Ammon's horn (tissue), 1 donor: ENCODE measurements at regions not wholly inside any gene's neighbourhood (a gene's known extent, or its start where the extent isn't known, plus 50 kb on each side); places are given as distances from the start of the nearest gene placed in this dataset.
"Not testable (repeated sequence)": the region's sequence is repeated elsewhere in the genome, so short reads cannot be mapped to it uniquely, and the experiment has no call there.

ENCODE experiments used
- DNase-seq: peaks from one replicate; pipeline ENCODE4 v3.0.0-alpha.2; 2016; ENCODE audit warnings: low spot score

DNA sequence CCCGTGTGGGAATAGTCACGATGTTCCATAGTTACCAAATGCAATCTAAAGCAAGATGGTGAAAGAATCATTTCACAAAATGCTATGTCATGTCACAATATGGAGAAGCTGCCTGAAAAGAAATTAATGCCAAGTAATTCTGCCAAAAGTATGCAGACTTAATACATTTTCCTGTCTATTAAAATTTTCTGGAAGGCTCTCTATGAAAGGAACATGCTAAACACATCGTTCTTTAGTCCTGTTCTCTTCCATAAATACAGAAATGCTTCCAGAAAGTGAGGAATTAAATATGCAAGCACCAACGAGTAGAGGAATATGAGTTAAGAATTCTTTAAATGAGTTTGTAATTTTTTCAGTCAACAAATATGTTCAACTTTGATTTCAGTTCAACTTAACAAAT, 266.8 kb upstream of the CRBN start:
- DNase-seq, result no peak

DNA sequence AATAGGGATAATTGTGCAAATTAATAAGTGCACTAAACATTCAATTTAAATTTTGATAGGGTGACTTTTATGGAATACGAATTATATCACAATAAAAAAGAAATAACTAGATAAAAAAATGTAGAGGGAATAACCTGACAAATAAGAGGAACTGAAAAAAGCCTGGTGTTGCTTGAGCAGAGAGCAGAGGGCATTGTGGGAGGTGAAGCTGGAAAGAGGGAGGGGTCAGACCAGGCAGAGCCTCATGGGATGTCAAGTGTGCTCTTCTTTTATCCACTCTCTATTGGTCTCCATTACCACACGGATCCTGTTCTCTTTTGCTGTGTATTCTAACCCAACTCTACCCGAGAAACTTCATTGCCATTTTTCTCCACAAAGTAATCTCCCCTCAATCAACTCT, 264.0 kb upstream of the CRBN start:
- DNase-seq, result no peak

DNA sequence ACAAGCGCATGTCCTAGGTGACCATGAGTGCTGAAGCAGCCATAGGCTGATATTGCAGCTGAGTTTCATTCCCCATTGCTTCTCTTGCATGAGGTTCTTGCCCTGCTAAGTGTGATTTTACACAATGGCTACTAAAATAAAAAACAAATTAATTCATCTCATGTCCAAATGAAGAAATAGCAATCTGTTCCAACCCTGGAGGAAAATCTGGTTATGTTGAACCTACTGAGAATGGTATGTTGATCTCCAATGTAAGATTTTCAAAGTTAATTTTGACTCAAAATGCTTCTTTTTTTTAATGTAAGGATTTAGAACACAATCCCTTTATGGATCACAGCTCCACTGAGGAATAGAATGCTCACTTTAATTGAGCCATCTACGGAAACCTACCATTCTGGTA, 254.2 kb upstream of the CRBN start:
- DNase-seq, result no peak

DNA sequence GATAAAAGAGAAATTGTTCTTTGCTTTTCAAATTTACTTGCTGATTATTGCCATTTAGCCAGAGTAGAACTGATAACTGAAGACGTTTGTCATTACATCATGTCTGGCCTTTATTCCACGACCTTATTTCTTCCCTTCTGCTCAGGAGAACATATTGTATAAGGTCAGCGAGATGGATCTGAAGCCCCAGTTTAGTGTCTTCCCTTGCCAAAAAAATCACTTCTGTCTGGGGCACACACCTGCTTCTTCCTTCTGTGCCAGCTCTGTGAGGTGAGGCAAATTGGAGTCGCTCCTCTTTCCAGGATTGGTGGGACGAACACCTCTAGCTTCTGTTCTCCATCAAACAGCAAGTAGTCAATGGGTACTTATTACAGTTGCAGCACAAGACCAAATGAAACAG, 250.3 kb upstream of the CRBN start:
- no peak for DNase-seq

DNA sequence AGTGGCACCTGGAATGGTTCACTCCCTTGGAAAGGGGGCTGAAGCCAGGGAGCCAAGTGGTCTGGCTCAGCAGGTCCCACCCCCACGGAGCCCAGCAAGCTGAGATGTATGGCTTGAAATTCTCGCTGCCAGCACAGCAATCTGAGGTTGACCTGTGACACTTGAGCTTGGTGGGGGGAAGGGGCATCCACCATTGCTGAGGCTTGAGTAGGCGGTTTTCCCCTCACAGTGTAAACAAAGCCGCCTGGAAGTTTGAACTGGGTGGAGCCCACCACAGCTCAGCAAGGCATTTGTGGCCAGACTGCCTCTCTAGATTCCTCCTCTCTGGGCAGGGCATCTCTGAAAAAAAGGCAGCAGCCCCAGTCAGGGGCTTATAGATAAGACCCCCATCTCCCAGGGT, 228.2 kb upstream of the CRBN start:
- DNase-seq, result not testable (repeated sequence)

DNA sequence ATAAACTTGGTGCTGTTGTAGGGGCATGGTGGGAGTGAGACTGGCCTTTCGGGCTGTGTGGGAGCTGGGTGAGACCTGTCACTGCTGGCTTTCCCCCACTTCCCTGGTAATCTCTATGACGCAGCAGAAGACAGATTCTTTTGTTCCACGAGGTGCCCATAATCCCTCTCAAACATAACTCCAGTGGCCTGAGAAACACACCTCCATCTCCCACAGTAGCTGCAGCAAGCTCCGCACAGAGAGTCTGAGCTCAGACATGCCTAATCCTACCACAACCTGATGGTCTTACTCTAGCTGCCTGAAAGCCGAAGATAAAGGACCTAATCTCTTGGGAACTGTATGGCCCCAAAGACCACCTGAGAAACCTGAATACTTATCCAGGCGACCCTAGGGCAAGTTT, 225.6 kb upstream of the CRBN start:
- DNase-seq, result no peak

DNA sequence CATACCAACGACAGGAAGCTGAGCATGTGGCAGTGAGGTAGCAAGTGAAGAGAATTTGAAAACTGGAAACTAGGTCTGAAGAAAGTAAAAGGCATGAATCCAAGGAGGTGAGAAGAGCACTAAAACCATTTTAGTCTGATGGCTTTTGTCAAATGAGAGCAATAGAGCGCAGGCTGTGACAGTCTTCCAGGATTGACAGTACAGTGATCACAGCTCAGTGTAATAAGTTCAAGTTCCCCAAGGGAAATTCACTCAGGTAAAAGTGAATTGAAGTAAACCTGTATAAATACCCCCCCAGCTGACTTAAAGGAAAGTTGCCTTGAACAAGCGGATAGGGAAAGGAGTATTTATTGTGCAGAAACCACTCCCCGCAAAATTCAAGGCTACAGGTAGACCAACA, 224.2 kb upstream of the CRBN start:
- no peak for DNase-seq

DNA sequence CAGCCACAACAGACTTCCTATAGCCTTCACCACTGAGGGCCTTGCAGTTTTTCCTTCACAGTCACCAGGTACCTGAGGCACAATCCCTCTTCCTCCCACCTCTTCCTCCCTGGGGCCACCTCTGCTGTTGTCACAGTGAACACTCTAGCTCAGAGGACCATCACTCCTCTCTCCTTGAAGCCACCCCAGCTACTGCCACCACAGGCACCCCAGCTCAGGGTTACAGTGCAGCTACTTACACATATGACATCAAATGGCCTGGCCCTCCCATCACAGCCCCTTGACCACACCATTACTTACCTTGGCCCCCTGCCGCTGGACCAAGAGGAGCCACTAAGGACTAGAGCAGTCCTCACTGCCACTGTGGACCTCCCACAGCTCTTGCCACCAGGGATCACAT, 213.5 kb upstream of the CRBN start:
- DNase-seq, result no peak

DNA sequence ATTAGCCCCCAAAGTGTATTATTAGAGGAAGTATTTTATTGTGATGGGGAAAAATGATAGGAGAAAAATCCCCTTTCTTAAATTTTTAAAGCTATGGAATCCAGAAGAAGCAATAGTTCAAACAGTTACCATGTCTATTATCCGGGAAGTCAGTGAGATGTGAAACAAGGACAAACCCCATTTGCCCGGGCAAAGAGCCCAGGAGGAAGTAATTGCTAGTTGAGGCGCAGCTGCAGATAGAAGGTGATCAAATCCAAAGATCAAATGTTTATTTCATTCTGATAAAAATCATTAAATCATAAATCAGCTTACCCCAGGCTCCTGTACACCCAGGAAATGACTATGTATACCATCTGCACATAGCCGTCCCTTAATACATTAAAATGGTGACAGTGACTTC, 204.0 kb upstream of the CRBN start:
- no peak for DNase-seq

DNA sequence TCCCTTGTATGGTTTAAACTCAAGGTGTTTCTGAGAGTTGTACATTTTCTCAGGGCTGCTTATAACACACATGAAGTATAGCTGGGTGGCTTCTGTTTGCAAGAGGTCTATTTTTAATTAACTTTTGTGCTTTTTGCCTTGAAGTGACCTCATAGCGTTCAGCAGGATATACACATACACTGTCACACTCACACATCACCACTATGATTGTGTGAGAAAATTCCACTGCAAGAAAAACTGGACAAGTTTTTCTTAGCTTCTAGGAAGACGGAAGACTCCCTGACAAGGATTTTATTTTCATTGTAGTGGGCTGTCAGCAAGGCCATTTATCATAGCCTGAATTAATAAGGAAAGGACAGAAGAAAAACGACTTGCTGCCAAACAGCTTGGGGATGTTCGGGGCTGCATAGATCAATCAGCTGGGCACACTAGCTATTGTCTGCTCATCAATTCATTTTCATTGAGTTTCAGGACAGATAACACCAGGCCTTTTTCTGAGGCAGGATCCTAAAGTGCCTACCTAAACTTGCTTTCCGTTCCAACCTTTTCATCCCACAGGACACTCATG, 192.8 kb upstream of the CRBN start:
- no peak for DNase-seq

DNA sequence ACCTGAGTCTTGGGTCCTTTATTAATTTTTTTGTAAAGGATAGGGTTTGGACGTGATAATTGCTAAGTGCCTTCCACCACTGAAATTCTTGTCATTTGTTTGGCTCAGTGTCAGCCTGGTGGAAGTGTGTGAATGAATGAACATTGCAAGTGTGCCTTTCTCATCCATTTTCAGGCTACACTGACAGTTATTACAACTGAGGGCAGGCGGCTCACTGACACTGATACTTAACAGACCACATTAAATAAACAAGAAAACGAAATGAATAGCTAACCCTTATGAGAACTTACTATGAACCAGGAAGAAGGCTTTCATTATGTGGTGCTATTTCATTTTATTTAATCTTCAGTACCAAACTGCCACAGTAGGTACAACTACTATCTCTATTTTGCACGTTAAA, 188.8 kb upstream of the CRBN start:
- DNase-seq, result no peak

DNA sequence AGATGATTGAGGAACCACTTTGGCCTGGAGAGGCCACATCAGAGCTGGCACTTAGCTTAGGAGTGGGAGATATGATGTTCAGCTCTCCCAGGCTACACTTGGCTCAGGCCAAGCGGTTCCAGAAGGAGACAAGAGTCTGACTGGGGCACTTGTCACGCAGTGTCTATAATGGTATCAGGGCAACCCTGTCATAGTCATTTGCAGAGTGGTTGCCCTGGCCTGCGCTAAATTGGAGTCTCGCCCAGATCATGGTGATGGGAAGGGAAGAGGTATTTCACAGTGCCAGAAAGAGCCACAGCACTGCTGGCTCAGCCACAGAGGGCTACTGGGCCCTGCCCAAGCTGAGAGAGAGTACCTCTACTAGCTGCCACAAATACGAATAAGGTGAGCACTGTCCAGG, 186.9 kb upstream of the CRBN start:
- no peak for DNase-seq

DNA sequence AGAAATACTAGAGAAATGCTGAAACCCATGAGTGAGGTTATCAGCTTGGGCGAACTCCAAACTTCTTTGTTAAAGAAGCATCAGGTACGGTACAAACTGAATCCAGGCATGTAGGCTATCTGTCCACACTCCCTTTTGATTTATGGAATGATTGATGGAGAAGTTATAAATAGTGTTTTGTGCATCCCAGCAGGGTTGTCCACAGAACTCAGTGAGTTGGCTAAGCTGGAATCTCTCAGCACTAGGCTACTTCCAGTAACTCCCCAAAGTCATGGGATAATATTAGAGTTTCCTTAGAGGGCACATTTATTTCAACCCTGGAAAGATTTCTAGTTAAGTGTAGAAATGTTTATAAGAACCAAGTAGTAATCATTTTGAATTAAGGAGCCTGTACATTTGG, 186.2 kb upstream of the CRBN start:
- no peak for DNase-seq

DNA sequence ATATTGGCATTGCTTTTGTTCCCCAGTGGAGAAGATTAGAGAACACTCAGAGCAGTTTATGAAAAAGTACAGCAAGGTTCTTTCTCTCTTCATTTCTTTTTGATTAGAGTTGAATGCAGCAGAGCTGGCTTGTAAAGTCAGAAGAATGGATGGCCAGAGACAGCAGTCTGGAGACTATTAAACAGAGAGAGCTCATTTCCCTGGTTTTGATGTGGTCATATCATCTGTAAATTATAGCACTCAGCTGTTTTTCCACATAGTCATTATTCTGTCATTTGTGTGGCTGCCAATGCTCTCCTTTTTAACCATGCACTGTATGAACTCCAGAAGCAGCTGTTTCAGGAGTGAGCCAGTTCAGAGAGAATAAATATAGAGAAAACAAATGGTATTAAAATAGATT, 177.4 kb upstream of the CRBN start:
- no peak for DNase-seq

DNA sequence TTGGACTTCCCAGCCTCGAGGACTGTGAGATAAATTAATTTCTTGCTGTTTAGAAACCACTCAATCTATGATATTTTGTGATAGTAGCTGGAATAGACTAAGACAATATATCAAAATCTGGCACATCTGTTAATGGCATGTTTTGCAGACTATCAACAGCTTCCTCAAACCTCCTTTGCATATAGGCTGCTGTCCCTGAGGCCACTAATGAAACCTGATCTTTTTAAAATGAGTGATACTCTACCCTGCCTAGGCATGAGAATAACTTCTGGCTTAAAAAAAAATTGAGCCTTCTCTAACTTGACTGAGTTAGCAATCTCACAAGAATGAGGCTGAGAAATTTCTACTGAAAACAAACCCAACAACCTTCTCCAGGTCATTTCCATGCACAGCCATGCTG, 176.0 kb upstream of the CRBN start:
- DNase-seq, result no peak

DNA sequence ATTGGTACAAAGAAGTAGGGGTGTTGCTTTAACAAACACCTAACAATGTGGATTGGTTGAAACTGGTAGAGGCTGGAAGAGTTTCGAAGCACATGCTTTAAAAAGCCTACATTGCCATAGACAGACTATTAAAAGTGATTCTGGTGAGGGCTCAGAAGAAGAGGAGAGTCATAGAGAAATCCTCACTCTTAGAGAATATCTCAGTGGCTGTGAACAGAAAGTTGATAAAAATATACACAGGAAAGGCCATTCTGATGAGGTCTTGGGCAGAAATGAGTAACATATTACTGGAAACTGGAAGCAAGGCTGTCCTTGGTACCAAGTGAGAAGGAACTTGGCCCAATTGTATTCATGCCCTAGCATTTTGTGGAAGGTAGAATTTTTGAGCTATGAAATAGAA, 173.7 kb upstream of the CRBN start:
- no peak for DNase-seq

DNA sequence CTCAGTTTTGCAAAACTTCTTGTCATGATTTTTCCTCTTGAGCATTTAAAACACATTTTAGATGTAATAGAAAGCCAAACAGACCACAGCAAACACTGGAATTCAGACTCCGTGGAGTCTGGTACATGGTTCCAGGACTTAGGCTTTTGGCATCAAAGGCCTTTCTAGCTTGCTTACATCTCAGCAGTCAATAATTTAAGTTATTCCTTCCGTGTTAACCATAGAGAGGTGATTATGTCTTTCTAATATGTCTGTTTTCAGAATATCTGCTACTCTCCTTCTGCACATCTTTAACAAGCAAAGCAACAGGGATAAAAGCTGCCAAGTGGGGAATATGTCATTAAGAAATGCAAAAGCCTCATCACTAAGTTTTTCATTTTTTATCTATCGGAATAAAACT, 171.7 kb upstream of the CRBN start:
- DNase-seq, result no peak

DNA sequence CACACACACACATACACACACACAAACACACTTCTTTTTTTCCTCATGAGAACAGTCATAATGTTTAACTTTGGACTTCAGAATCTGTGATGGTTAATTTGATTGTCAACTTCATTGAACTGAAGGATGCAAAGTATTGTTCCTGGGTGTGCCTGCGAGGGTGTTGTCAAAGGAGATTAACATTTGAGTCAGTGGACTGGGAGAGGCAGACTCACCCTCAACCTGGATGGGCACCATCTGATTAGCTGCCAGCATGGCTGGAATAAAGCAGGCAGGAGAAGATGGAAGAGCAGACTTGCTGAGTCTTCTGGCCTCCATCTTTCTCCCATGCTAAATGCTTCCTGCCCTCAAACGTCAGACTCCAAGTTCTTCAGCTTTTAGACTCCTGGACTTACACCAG, 167.6 kb upstream of the CRBN start:
- DNase-seq, result not testable (repeated sequence)

DNA sequence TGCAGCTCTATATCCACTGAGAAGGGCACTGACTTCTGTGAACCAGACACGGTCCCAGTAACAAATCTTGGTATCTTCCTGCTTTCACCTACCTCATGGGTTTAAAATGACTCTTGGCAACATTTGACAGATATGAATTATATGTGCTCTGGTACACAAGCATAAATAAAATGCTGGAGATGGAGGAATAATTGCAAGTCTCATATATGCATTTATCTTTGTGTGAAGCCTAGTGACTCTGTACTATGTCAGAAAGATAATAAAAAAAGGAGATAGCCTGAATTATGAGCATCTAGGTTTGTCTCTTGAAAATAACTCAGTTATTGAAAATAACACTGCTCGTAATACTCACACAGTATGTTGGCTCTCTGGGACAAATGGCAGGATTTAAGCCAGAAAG, 167.1 kb upstream of the CRBN start:
- no peak for DNase-seq

DNA sequence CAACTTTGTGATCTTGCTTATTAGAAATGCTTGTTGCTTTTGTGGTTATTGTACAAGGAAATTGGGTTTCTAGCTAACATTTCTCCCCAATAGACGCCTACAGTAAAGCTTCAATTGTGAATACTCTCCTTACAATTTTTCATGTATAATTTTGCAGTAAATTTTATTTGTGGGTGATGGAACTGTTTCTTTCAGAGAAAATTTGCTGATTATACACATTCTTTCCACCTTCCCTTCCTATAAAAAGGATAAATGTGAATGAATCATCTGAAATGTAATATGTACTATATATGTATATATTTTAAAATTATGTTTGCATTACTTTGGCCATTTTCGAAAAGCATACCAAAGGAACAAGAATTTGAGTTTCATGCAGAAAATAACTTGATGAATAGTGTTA, 162.7 kb upstream of the CRBN start:
- no peak for DNase-seq

DNA sequence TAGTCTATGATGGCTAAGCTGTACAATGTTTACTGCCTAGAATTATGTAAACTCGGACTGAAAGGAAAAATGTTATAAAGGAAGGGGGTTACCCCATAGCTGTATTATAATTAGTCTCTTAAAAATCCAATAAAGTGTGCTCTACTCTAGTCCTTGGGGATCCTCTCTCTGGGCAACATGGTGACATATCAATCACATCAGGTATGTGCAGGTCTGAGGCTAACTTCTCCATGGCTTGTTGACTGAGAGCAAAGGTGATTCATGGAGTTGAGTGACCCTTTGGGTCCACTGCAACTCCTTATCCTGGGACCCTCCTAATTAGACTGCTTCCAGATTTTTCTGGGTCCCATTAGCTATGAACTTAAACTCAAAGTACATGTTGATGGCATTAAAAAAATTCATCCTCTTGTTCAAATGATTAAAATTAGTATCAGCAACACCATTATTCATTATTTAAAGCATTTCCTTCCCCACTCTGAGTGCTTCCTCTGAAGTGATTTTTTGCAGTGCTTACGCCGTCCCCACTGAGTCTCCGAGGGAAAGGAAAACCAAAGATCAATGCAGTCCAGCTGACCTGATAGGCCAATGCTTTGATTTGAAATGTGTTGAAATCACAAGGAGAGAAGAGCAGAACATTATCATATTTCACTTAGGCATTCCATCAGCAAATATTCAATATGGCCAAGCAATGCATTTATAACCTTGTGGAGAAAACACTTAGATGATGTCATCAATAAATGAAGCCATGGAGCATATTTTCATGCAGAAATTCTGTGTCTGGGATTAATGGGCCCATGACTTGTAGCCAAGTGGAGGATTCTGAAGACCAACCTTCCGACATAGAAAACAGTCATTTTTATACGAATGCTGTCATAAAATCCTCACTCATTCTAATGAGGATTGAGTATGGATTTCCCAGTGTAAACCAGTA, 161.7 kb upstream of the CRBN start:
- no peak for DNase-seq

DNA sequence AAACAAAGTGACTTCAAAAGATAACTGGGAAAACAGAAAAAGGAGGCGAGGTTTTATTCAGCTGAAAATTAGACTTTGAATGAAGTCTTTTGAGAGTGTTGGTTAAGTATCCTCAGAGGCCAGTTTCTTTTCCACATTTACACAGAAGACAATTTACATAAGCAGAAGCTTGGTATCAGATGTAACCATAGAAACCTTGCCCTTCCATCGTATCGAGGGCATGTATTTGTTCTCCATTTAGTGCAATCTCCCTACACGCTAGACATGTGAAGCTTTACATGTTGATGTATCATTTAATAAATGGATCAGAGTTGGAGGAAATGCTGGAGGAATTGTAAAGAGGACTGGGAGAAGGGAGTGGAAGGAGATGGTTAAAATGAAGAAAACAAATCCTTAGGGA, 161.0 kb upstream of the CRBN start:
- no peak for DNase-seq

DNA sequence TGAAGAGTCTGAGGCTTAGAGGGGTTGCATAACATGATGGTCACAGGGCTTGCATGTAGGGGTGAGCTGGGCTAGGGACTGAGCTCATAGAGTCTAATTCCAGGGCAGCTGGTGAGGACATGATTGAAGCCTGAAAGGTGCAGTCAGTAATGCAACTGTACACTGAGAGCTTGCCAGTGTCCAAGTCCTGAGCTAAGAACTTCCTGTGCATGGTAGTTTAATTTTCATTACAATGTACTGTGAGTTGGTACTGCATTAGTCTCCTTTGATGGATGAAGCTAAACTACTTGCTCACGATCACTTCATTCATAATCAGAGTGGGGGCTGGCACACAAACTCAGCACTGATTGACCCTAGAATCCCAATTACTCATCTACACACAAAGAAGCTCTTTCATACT, 156.4 kb upstream of the CRBN start:
- DNase-seq, result no peak

DNA sequence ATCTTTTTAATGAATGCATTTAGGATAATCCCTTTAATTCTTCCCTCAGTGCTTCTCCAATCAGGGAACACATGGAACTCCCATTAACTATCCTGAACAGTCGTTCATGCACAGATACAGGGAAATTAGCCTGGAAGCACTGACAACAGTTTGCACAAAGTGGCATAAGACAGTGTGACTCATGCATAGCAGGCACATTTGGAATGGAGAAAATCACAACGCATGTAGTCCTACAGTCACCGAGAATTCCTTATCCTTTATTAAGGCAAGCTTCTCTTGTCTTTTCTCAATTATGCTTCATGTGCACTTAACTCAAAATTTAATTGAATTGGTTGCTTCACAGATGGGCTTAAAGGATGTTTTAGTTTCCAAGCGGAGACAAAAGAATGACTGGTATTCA, 155.0 kb upstream of the CRBN start:
- DNase-seq, result peak; percentile 58
